ENCODE measurements at regions not wholly inside any gene's neighbourhood (a gene's known extent, or its start where the extent isn't known, plus 50 kb on each side); places are given as distances from the start of the nearest gene placed in this dataset.

DNA sequence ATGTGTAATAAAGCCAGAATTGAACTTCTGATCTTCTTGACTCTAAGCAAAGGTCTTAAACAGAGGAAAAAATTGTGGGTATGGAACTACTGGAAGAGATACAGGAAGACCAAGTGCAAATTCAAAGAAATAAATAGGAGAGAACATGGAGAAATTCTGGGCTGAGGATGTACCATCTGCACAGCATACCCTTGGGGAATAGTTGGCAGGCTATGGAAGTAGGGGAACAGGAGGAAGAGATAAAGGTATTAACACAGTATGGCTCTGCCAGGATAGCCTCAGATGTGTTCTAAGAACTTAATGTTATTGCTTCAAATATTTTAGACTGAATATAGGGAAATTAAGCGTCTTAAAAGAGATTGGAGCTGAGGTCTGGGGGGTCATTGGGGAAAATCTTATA is 485.4 kb downstream of the CNTN3 start:
- Histone ChIP-seq H3K4me1 (ENCODE audit: insufficient read depth, poor library complexity, severe bottlenecking) (no peaks in the 10 kb centered on the region), H3K9me3 (ENCODE audit: severe bottlenecking) (no peaks in the 10 kb centered on the region), H3K4me3 (ENCODE audit: severe bottlenecking) (no peak overlapping the region), H3K27me3 (ENCODE audit: insufficient read depth, poor library complexity, severe bottlenecking) (no peaks in the 10 kb centered on the region), H3K36me3 (ENCODE audit: low read depth) (no peaks in the 10 kb centered on the region), H3K27ac (ENCODE audit: poor library complexity, severe bottlenecking) (no peak overlapping the region)
- no peak for DNase-seq (ENCODE audit: low spot score)
- no peak for TF ChIP-seq CTCF (IDR thresholded peaks at IDR 0.05; ENCODE audit: poor library complexity, severe bottlenecking)
- ATAC-seq (ENCODE audit: low read depth) = no peak

DNA sequence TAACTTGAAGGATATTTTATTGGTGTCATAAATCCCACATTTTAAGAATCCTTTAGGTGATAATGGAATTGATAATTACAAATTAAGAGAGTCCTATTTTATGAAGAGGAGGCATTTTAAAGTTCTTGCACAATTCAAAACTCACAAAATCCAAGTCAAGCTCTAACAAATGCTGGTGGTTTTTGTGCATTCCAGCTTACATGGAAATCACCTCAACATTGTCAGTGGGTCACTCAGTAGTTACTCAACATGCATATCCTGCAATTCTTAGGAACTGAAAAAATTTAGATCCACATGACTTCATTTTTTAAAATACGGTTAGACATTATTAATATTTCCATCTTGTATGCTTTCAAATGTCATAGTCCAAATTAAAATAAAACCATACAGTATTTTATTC is 487.2 kb downstream of the CNTN3 start:
- no peak overlapping the region for H3K4me3 ChIP-seq (ENCODE audit: severe bottlenecking)
- no peak overlapping the region for H3K27ac ChIP-seq (ENCODE audit: poor library complexity, severe bottlenecking)
- H3K4me1 ChIP-seq (ENCODE audit: insufficient read depth, poor library complexity, severe bottlenecking) = no peaks in the 10 kb centered on the region
- no peak for ATAC-seq (ENCODE audit: low read depth)
- no peaks in the 10 kb centered on the region for H3K36me3 ChIP-seq (ENCODE audit: low read depth)
- DNase-seq (ENCODE audit: low spot score) = no peak
- no peaks in the 10 kb centered on the region for H3K27me3 ChIP-seq (ENCODE audit: insufficient read depth, poor library complexity, severe bottlenecking)
- TF ChIP-seq CTCF (IDR thresholded peaks at IDR 0.05; ENCODE audit: poor library complexity, severe bottlenecking) = no peak
- H3K9me3 ChIP-seq (ENCODE audit: severe bottlenecking) = no peaks in the 10 kb centered on the region

GRCh38 chr3:74124782-74125181 is 489.7 kb downstream of the CNTN3 start:
- H3K9me3 ChIP-seq (ENCODE audit: severe bottlenecking) = no peaks in the 10 kb centered on the region
- H3K4me1 ChIP-seq (ENCODE audit: insufficient read depth, poor library complexity, severe bottlenecking) = no peaks in the 10 kb centered on the region
- H3K36me3 ChIP-seq (ENCODE audit: low read depth) = no peaks in the 10 kb centered on the region
- H3K4me3 ChIP-seq (ENCODE audit: severe bottlenecking) = no peak overlapping the region
- DNase-seq (ENCODE audit: low spot score) (no peak), ATAC-seq (ENCODE audit: low read depth) (no peak)
- no peak overlapping the region for H3K27ac ChIP-seq (ENCODE audit: poor library complexity, severe bottlenecking)
- H3K27me3 ChIP-seq (ENCODE audit: insufficient read depth, poor library complexity, severe bottlenecking) = no peaks in the 10 kb centered on the region
- TF ChIP-seq CTCF (IDR thresholded peaks at IDR 0.05; ENCODE audit: poor library complexity, severe bottlenecking) = no peak

GRCh38 chr3:74122281-74122680 is 492.2 kb downstream of the CNTN3 start:
- no peaks in the 10 kb centered on the region for H3K4me1 ChIP-seq (ENCODE audit: insufficient read depth, poor library complexity, severe bottlenecking)
- DNase-seq (ENCODE audit: low spot score) (no peak), ATAC-seq (ENCODE audit: low read depth) (no peak)
- no peak overlapping the region for H3K27ac ChIP-seq (ENCODE audit: poor library complexity, severe bottlenecking)
- H3K36me3 ChIP-seq (ENCODE audit: low read depth) = no peaks in the 10 kb centered on the region
- H3K9me3 ChIP-seq (ENCODE audit: severe bottlenecking) = no peaks in the 10 kb centered on the region
- TF ChIP-seq CTCF (IDR thresholded peaks at IDR 0.05; ENCODE audit: poor library complexity, severe bottlenecking) = no peak
- H3K27me3 ChIP-seq (ENCODE audit: insufficient read depth, poor library complexity, severe bottlenecking) = no peaks in the 10 kb centered on the region
- H3K4me3 ChIP-seq (ENCODE audit: severe bottlenecking) = no peak overlapping the region

DNA sequence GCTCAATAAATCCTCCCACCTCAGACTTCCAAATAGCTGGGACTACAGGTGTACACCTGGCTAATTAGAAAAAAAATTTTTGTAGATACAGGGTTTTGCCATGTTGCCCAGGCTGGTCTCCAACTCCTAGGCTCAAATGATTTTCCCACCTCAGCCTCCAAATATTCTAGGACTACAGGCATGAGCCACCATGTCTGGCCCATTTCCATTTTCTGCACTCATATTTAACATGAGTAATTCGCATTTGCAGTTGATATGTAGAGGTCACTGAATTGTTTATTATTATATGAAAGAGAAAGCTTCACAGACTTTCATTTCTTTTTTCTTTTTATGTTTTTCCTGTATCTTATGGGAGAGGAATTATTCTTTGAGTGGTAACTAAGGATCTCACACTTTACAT is 492.7 kb downstream of the CNTN3 start:
- H3K27ac ChIP-seq (ENCODE audit: poor library complexity, severe bottlenecking) = no peak overlapping the region
- DNase-seq (ENCODE audit: low spot score) (no peak), ATAC-seq (ENCODE audit: low read depth) (no peak)
- no peaks in the 10 kb centered on the region for H3K27me3 ChIP-seq (ENCODE audit: insufficient read depth, poor library complexity, severe bottlenecking)
- no peaks in the 10 kb centered on the region for H3K36me3 ChIP-seq (ENCODE audit: low read depth)
- H3K4me1 ChIP-seq (ENCODE audit: insufficient read depth, poor library complexity, severe bottlenecking) = no peaks in the 10 kb centered on the region
- H3K4me3 ChIP-seq (ENCODE audit: severe bottlenecking) = no peak overlapping the region
- no peak for TF ChIP-seq CTCF (IDR thresholded peaks at IDR 0.05; ENCODE audit: poor library complexity, severe bottlenecking)
- H3K9me3 ChIP-seq (ENCODE audit: severe bottlenecking) = no peaks in the 10 kb centered on the region

All from RWPE2 (cell line).